ENCODE measurements at regions not wholly inside any gene's neighbourhood (a gene's known extent, or its start where the extent isn't known, plus 50 kb on each side); places are given as distances from the start of the nearest gene placed in this dataset.
"Not testable (repeated sequence)": the region's sequence is repeated elsewhere in the genome, so short reads cannot be mapped to it uniquely, and the experiment has no call there.

GRCh38 chr15:89001708-89002275 is 86.5 kb upstream of the ABHD2 start:
- BruUV-seq (replicated peaks); POLR2A ChIA-PET; H3K9ac ChIP-seq (ENCODE audit: control insufficient read depth, insufficient read depth, low read length); H4K20me1 ChIP-seq (ENCODE audit: control insufficient read depth, insufficient read depth); DNase-seq (ENCODE audit: low read depth, low spot score); H3K4me3 ChIP-seq; H3K4me2 ChIP-seq (ENCODE audit: control insufficient read depth, insufficient read depth); in situ Hi-C loops (cut with MboI); intact Hi-C loops (cut with micrococcal nuclease; ENCODE audit: unreplicated experiment); H3K4me1 ChIP-seq (ENCODE audit: control insufficient read depth, insufficient read depth, low read length); H3K36me3 ChIP-seq (ENCODE audit: control insufficient read depth in 2 of 2, insufficient read depth in 2 of 2, low read length in 1 of 2); H3K79me2 ChIP-seq (ENCODE audit: control insufficient read depth, insufficient read depth, low read length); H3K9me3 ChIP-seq (replicated peaks; ENCODE audit: control insufficient read depth, insufficient read depth, low read length); H3K27ac ChIP-seq (ENCODE audit: control insufficient read depth, insufficient read depth); H2AFZ ChIP-seq (ENCODE audit: control insufficient read depth, low read depth, low read length); ATAC-seq; H3K27me3 ChIP-seq (replicated peaks in 1 of 2; ENCODE audit: control insufficient read depth in 2 of 2, insufficient read depth in 2 of 2, low read length in 1 of 2); FAIRE-seq: not testable (repeated sequence)
- CTCF ChIA-PET, result interaction anchor here (1.2 to 7.8 kb wide), 3 partner anchors 14 to 98 kb away, joined by 3 to 116 read pairs (median 3); no protein-coding TSS in a partner anchor
- 64% methylated on average over 4 of the region's 4 CpGs for WGBS (ENCODE audit: insufficient coverage, insufficient replicate concordance, low lambda C conversion rate, missing lambda C conversion rate)
- RAD21 ChIA-PET (ENCODE audit: unreplicated experiment), result interaction anchor here (1.4 to 2.8 kb wide), 2 partner anchors 97 to 166 kb away, joined by 3 to 34 read pairs; no protein-coding TSS in a partner anchor
- SMC1A ChIA-PET (ENCODE audit: uncharacterized antibody, unreplicated experiment), result interaction anchor here (0.8 to 3.6 kb wide), 4 partner anchors 15 to 97 kb away, joined by 3 to 32 read pairs (median 4); no protein-coding TSS in a partner anchor

- peak; percentile 90 for ATAC-seq
- in situ Hi-C loops (cut with MboI), result no loop called here
- peaks cover 3% of the 10 kb centered on the region; the same call in 1 of the 2 replicates for H3K4me1 ChIP-seq (ENCODE audit: control insufficient read depth, insufficient read depth, low read length)
- FAIRE-seq, result no peak
- H3K79me2 ChIP-seq (ENCODE audit: control insufficient read depth, insufficient read depth, low read length), result no peaks in the 10 kb centered on the region
- ChIA-PET POLR2A (no interaction called here), SMC1A (ENCODE audit: uncharacterized antibody, unreplicated experiment) (interaction anchor here (0.8 to 3.6 kb wide), 4 partner anchors 16 to 97 kb away, joined by 3 to 32 read pairs (median 4); no protein-coding TSS in a partner anchor), RAD21 (ENCODE audit: unreplicated experiment) (interaction anchor here (1.0 to 2.8 kb wide), 4 partner anchors 11 to 165 kb away, joined by 3 to 34 read pairs (median 4); no protein-coding TSS in a partner anchor), CTCF (interaction anchor here (0.6 to 7.8 kb wide), 6 partner anchors 20 to 128 kb away, joined by 3 to 116 read pairs (median 4); no protein-coding TSS in a partner anchor)
- H3K27me3 ChIP-seq (replicated peaks in 1 of 2; ENCODE audit: control insufficient read depth in 2 of 2, insufficient read depth in 2 of 2, low read length in 1 of 2), result no peaks in the 10 kb centered on the region; a peak in 1 of 4 replicates
- H4K20me1 ChIP-seq (ENCODE audit: control insufficient read depth, insufficient read depth), result no peaks in the 10 kb centered on the region
- DNase-seq (ENCODE audit: low read depth, low spot score), result peak; percentile 36
- peak overlapping the region; percentile 14; the same call in 1 of the 2 replicates for H3K4me2 ChIP-seq (ENCODE audit: control insufficient read depth, insufficient read depth)
- no TSS peak for BruUV-seq (replicated peaks)
- H3K4me3 ChIP-seq, result no peak overlapping the region
- no peaks in the 10 kb centered on the region for H3K9me3 ChIP-seq (replicated peaks; ENCODE audit: control insufficient read depth, insufficient read depth, low read length)
- no peak overlapping the region for H3K27ac ChIP-seq (ENCODE audit: control insufficient read depth, insufficient read depth)
- no peak overlapping the region for H3K9ac ChIP-seq (ENCODE audit: control insufficient read depth, insufficient read depth, low read length)
- intact Hi-C loops (cut with micrococcal nuclease; ENCODE audit: unreplicated experiment), result no loop called here
- no peaks in the 10 kb centered on the region for H3K36me3 ChIP-seq (ENCODE audit: control insufficient read depth in 2 of 2, insufficient read depth in 2 of 2, low read length in 1 of 2)
- 0% methylated on average over 5 of the region's 5 CpGs for WGBS (ENCODE audit: insufficient coverage, insufficient replicate concordance, low lambda C conversion rate, missing lambda C conversion rate)
- no peak overlapping the region for H2AFZ ChIP-seq (ENCODE audit: control insufficient read depth, low read depth, low read length)
- TF ChIP-seq SMC3 (IDR thresholded peaks at IDR 0.05; ENCODE audit: borderline replicate concordance, low read length), result 0 out of 2 replicates have a peak, but pooled peaks have one; percentile 4
- no peak for TF ChIP-seq POLR2A (IDR thresholded peaks at IDR 0.05; ENCODE audit: low read depth, low read length)
- TF ChIP-seq IKZF2 (IDR thresholded peaks at IDR 0.05), result peak; percentile 42 to 53
- TF ChIP-seq ZNF217 (IDR thresholded peaks at IDR 0.05), result 0 out of 2 replicates have a peak, but pooled peaks have one; percentile 30
- 0 out of 2 replicates have a peak, but pooled peaks have one; percentile 33 for TF ChIP-seq CHD2 (IDR thresholded peaks at IDR 0.05; ENCODE audit: borderline replicate concordance, low read depth, low read length)
- TF ChIP-seq NR2F1 (conservative IDR thresholded peaks at IDR 0.05), result peak; percentile 96
- peak; percentile 48 to 55; a peak in 2 of 4 replicates for TF ChIP-seq BHLHE40 (IDR thresholded peaks at IDR 0.05; ENCODE audit: borderline replicate concordance in 1 of 2, low read depth in 2 of 2, low read length in 1 of 2)
- 0 out of 2 replicates have a peak, but pooled peaks have one; percentile 15 for TF ChIP-seq ELK1 (IDR thresholded peaks at IDR 0.05; ENCODE audit: low read depth, low read length)
- peak; percentile 48; the same call in 1 of the 2 replicates for TF ChIP-seq MTA2 (IDR thresholded peaks at IDR 0.05; ENCODE audit: low read depth)
- TF ChIP-seq IKZF1 (conservative IDR thresholded peaks at IDR 0.05), result peak; percentile 60
- TF ChIP-seq SKIL (IDR thresholded peaks at IDR 0.05; ENCODE audit: low read depth, poor library complexity, severe bottlenecking), result peak; percentile 93
- TF ChIP-seq TBL1XR1 (IDR thresholded peaks at IDR 0.05; ENCODE audit: low read depth, low read length), result peak; percentile 63; the same call in 1 of the 2 replicates
These were observed 85.9 kb upstream of the ABHD2 start for GRCh38 chr15:89002281-89002761.

Data from GM12878 (cell line).